ENCODE measurements at regions not wholly inside any gene's neighbourhood (a gene's known extent, or its start where the extent isn't known, plus 50 kb on each side); places are given as distances from the start of the nearest gene placed in this dataset.
"Not testable (repeated sequence)": the region's sequence is repeated elsewhere in the genome, so short reads cannot be mapped to it uniquely, and the experiment has no call there.

DNA sequence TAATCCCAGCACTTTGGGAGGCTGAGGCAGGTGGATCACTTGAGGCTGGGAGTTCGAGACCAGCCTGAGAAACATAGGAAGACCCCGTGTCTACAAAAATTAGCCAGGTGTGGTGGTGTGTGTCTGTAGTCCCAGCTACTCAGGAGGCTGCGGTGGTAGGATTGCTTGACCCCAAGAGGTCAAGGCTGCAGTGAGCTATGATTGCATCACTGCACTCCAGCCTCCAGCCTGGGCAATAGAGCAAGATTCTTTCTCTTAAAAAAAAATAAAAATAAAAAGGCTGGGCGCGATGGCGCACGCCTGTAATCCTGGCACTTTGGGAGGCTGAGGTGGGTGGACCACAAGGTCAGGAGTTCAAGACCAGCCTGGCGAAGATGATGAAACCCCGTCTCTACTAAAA, 119.4 kb downstream of the NPTX2 start:
- not testable (repeated sequence) for TF ChIP-seq POLR2A, POLR2AphosphoS5, EP300 (IDR thresholded peaks at IDR 0.05)
- TF ChIP-seq, protein P1, sequence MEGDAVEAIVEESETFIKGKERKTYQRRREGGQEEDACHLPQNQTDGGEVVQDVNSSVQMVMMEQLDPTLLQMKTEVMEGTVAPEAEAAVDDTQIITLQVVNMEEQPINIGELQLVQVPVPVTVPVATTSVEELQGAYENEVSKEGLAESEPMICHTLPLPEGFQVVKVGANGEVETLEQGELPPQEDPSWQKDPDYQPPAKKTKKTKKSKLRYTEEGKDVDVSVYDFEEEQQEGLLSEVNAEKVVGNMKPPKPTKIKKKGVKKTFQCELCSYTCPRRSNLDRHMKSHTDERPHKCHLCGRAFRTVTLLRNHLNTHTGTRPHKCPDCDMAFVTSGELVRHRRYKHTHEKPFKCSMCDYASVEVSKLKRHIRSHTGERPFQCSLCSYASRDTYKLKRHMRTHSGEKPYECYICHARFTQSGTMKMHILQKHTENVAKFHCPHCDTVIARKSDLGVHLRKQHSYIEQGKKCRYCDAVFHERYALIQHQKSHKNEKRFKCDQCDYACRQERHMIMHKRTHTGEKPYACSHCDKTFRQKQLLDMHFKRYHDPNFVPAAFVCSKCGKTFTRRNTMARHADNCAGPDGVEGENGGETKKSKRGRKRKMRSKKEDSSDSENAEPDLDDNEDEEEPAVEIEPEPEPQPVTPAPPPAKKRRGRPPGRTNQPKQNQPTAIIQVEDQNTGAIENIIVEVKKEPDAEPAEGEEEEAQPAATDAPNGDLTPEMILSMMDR (IDR thresholded peaks at IDR 0.05), result not testable (repeated sequence)
